ENCODE measurements at regions not wholly inside any gene's neighbourhood (a gene's known extent, or its start where the extent isn't known, plus 50 kb on each side); places are given as distances from the start of the nearest gene placed in this dataset.

GRCh38 chr19:46950526-46951170 is 69.0 kb upstream of the NPAS1 start:
- Histone ChIP-seq H3K36me3 (ENCODE audit: control insufficient read depth, insufficient read depth, low read length) (peaks cover 19% of the 10 kb centered on the region), H3K4me1 (ENCODE audit: control insufficient read depth, insufficient read depth, low read length) (no peaks in the 10 kb centered on the region), H3K27ac (ENCODE audit: low read depth, low read length) (no peak overlapping the region), H3K9ac (ENCODE audit: extremely low read depth, low read length, poor library complexity, severe bottlenecking) (no peak overlapping the region), H3K27me3 (ENCODE audit: control insufficient read depth, insufficient read depth, low read length, poor library complexity, severe bottlenecking) (no peaks in the 10 kb centered on the region), H3K9me3 (ENCODE audit: control insufficient read depth, low read length) (peaks cover 10% of the 10 kb centered on the region), H3K4me3 (ENCODE audit: low read length) (no peak overlapping the region)
- Mint-ChIP-seq H3K4me3 (no peak overlapping the region), H3K27me3 (ENCODE audit: insufficient read depth) (no peaks in the 10 kb centered on the region), H3K4me1 (peaks cover 3% of the 10 kb centered on the region), H3K36me3 (ENCODE audit: low read depth) (peaks cover 53% of the 10 kb centered on the region), H3K27ac (no peak overlapping the region), H3K9me3 (peaks cover 6% of the 10 kb centered on the region)
- DNase-seq, result no peak
- no peak for TF ChIP-seq CTCF (conservative IDR thresholded peaks at IDR 0.05)
- 90 to 100% methylated on average over 3 to 7 of the region's 7 CpGs for WGBS, 2 experiments (ENCODE audit: insufficient coverage in 1 of 2, insufficient read length in 1 of 2)

- H3K27me3 Mint-ChIP-seq (ENCODE audit: insufficient read depth), result no peaks in the 10 kb centered on the region
- Histone ChIP-seq H3K9ac (ENCODE audit: extremely low read depth, low read length, poor library complexity, severe bottlenecking) (no peak overlapping the region), H3K4me1 (ENCODE audit: control insufficient read depth, insufficient read depth, low read length) (no peaks in the 10 kb centered on the region), H3K9me3 (ENCODE audit: control insufficient read depth, low read length) (peaks cover 10% of the 10 kb centered on the region), H3K27me3 (ENCODE audit: control insufficient read depth, insufficient read depth, low read length, poor library complexity, severe bottlenecking) (no peaks in the 10 kb centered on the region), H3K36me3 (ENCODE audit: control insufficient read depth, insufficient read depth, low read length) (peaks cover 19% of the 10 kb centered on the region), H3K27ac (ENCODE audit: low read depth, low read length) (peak overlapping the region; percentile 29), H3K4me3 (ENCODE audit: low read length) (no peak overlapping the region)
- H3K36me3 Mint-ChIP-seq (ENCODE audit: low read depth), result peaks cover 54% of the 10 kb centered on the region
- WGBS, 2 experiments (ENCODE audit: insufficient coverage in 1 of 2, insufficient read length in 1 of 2), result 93 to 96% methylated on average over 5 to 8 of the region's 8 CpGs
- TF ChIP-seq CTCF (conservative IDR thresholded peaks at IDR 0.05), result no peak
- H3K4me1 Mint-ChIP-seq, result peaks cover 3% of the 10 kb centered on the region
- no peak overlapping the region for H3K27ac Mint-ChIP-seq
- no peak overlapping the region for H3K4me3 Mint-ChIP-seq
- H3K9me3 Mint-ChIP-seq, result peaks cover 6% of the 10 kb centered on the region
- DNase-seq, result no peak
Observed at GRCh38 chr19:46951171-46951986, 68.3 kb upstream of the NPAS1 start.

GRCh38 chr19:46952874-46953273 is 66.8 kb upstream of the NPAS1 start:
- H3K4me1 Mint-ChIP-seq, result peaks cover 3% of the 10 kb centered on the region
- WGBS, 2 experiments (ENCODE audit: insufficient coverage in 1 of 2, insufficient read length in 1 of 2), result 90 to 93% methylated on average over 5 of the region's 5 CpGs

More at GRCh38 chr19:46952874-46953273, 66.8 kb upstream of the NPAS1 start:
- H3K27me3 Mint-ChIP-seq (ENCODE audit: insufficient read depth), result no peaks in the 10 kb centered on the region
- no peak overlapping the region for H3K27ac Mint-ChIP-seq
- Histone ChIP-seq H3K27ac (ENCODE audit: low read depth, low read length) (no peak overlapping the region), H3K36me3 (ENCODE audit: control insufficient read depth, insufficient read depth, low read length) (peaks cover 6% of the 10 kb centered on the region), H3K4me3 (ENCODE audit: low read length) (no peak overlapping the region), H3K9ac (ENCODE audit: extremely low read depth, low read length, poor library complexity, severe bottlenecking) (no peak overlapping the region), H3K4me1 (ENCODE audit: control insufficient read depth, insufficient read depth, low read length) (no peaks in the 10 kb centered on the region), H3K9me3 (ENCODE audit: control insufficient read depth, low read length) (no peaks in the 10 kb centered on the region), H3K27me3 (ENCODE audit: control insufficient read depth, insufficient read depth, low read length, poor library complexity, severe bottlenecking) (no peaks in the 10 kb centered on the region)
- no peak for TF ChIP-seq CTCF (conservative IDR thresholded peaks at IDR 0.05)
- no peak overlapping the region for H3K4me3 Mint-ChIP-seq
- no peaks in the 10 kb centered on the region for H3K9me3 Mint-ChIP-seq
- no peak for DNase-seq
- H3K36me3 Mint-ChIP-seq (ENCODE audit: low read depth), result peaks cover 46% of the 10 kb centered on the region
